ENCODE measurements at regions not wholly inside any gene's neighbourhood (a gene's known extent, or its start where the extent isn't known, plus 50 kb on each side); places are given as distances from the start of the nearest gene placed in this dataset.

DNA sequence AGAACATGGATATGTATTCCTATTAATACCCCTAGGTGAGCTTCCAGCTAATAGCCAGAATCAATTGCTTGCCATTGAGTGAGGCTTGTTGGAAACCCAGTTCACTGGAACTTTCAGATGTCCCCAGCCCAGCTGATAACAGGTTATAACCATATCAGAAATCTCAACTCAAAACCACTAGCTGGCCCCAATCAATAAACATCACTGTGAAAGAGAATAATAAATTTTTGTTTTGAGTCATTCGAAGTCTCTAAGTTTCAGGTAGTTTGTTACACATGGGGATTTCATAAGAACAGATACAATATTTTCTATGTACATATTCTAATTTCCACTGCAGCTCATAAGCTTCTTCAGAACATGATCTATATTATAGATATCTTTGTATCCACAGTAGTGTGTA lies 162.9 kb upstream of the SNX7 start:
- Histone ChIP-seq H3K4me3 (no peak overlapping the region), H3K27me3 (no peaks in the 10 kb centered on the region), H3K9me3 (ENCODE audit: low read depth) (no peaks in the 10 kb centered on the region), H3K27ac (no peak overlapping the region), H3K36me3 (no peaks in the 10 kb centered on the region), H3K4me1 (ENCODE audit: low read depth) (no peaks in the 10 kb centered on the region)
- TF ChIP-seq, protein P1, sequence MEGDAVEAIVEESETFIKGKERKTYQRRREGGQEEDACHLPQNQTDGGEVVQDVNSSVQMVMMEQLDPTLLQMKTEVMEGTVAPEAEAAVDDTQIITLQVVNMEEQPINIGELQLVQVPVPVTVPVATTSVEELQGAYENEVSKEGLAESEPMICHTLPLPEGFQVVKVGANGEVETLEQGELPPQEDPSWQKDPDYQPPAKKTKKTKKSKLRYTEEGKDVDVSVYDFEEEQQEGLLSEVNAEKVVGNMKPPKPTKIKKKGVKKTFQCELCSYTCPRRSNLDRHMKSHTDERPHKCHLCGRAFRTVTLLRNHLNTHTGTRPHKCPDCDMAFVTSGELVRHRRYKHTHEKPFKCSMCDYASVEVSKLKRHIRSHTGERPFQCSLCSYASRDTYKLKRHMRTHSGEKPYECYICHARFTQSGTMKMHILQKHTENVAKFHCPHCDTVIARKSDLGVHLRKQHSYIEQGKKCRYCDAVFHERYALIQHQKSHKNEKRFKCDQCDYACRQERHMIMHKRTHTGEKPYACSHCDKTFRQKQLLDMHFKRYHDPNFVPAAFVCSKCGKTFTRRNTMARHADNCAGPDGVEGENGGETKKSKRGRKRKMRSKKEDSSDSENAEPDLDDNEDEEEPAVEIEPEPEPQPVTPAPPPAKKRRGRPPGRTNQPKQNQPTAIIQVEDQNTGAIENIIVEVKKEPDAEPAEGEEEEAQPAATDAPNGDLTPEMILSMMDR (IDR thresholded peaks at IDR 0.05; ENCODE audit: low read depth, low read length): no peak
- no peak for DNase-seq (ENCODE audit: low read depth in 1 of 2, low spot score in 1 of 2)

DNA sequence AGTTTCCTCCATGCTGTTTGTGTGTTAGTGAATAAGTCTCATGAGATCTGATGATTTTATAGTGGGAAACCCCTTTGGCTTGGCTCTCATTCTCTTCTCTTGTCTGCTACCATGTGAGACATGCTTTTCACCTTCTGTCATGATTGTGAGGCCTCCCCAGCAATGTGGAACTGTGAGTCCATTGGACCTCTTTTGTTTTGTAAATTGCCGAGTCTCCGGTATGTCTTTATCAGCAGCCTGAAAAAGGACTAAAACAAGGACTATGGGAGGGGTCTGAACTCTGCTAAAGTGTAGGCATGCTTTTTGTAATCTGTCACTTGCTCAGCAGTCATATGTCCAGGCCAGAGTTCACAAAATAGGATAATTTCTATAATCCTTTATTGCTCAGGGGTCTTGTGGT lies 164.0 kb upstream of the SNX7 start:
- no peaks in the 10 kb centered on the region for H3K27me3 ChIP-seq

DNA sequence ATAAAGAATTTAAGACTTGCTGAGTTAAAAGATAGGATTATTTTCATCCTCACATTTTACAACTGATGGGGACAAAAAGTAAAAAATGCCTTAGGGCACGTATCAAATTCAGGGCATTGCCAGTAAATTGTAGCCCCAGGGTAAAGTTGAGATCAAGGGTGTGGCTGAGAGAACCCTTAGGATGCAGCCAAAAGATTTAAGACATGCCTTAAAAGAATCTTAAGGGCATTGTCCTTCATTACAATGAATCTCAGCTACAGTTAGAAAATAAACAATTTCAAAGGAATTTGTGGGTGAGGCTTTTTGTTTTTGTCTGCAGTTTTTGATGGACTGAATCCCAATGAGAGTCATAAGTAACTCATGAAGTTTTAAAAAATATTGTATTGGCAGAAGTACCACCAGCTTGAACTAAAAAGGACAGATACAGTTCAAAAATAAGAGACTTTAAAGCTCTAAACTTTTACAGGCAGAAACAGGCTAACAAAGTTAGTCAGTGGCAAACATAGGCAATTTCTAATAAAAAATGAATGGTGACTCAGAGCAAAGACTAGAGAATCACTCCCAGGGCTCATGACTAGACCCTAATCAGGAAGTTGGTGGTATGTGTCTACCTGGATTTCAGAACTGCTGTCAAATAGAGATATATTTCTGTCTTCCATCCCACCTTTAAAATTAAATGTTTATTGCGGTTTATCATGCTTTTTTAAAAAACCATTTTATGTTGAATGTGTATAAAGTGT lies 165.1 kb upstream of the SNX7 start:
- DNase-seq (ENCODE audit: low read depth in 1 of 2, low spot score in 1 of 2): no peak
- Histone ChIP-seq H3K27ac (no peak overlapping the region), H3K27me3 (no peaks in the 10 kb centered on the region), H3K4me1 (ENCODE audit: low read depth) (no peaks in the 10 kb centered on the region), H3K36me3 (no peaks in the 10 kb centered on the region), H3K9me3 (ENCODE audit: low read depth) (no peaks in the 10 kb centered on the region), H3K4me3 (no peak overlapping the region)
- TF ChIP-seq, protein P1 (IDR thresholded peaks at IDR 0.05; ENCODE audit: low read depth, low read length): no peak

More for the DNA sequence above, 164.0 kb upstream of the SNX7 start:
- TF ChIP-seq, protein P1 (IDR thresholded peaks at IDR 0.05; ENCODE audit: low read depth, low read length): no peak
- H3K9me3 ChIP-seq (ENCODE audit: low read depth): no peaks in the 10 kb centered on the region
- no peak for DNase-seq (ENCODE audit: low read depth in 1 of 2, low spot score in 1 of 2)
- H3K36me3 ChIP-seq: no peaks in the 10 kb centered on the region
- H3K4me1 ChIP-seq (ENCODE audit: low read depth): no peaks in the 10 kb centered on the region
- H3K4me3 ChIP-seq: no peak overlapping the region
- H3K27ac ChIP-seq: no peak overlapping the region

DNA sequence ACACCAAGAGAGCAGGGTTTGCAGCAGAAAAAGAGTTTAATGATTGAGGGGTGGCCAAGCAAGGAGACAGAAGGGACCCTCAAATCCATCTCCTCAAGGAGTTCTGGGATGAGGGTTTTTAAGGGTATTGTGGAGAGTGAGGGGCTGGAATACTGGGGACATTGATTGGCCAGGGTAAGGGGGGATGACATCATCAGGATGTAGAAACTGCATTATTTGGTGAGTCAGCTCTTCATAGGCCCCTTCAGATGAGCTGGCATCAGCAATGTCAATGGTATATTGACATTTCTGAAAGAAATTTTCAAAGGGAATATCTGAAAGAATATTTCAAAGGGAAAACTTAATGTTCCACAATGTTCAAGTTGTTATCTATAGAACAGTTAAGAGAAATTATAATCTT lies 168.1 kb upstream of the SNX7 start:
- Histone ChIP-seq H3K27me3 (no peaks in the 10 kb centered on the region), H3K27ac (no peak overlapping the region), H3K4me1 (ENCODE audit: low read depth) (no peaks in the 10 kb centered on the region), H3K9me3 (ENCODE audit: low read depth) (no peaks in the 10 kb centered on the region), H3K36me3 (no peaks in the 10 kb centered on the region), H3K4me3 (no peak overlapping the region)
- TF ChIP-seq, protein P1 (IDR thresholded peaks at IDR 0.05; ENCODE audit: low read depth, low read length): no peak
- no peak for DNase-seq (ENCODE audit: low read depth in 1 of 2, low spot score in 1 of 2)

DNA sequence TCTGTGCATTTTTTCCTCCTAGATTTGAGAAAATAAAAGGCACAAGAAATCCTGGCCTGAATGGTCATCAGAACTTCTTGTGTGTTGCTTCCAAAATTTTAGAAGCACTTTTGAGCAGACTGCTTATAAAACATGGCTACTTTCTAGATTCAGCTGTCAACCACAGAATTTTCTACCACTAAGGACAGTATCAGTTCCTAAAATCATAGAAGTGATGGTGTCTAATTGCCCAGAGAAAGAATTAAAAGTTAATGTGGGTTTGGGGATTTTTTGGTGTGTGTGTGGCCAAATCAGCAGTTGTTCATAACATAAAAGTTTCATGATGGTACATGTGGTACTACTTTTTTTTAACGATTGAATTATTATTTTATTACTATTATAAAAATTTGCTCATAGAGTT lies 171.4 kb upstream of the SNX7 start:
- Histone ChIP-seq H3K27ac (no peak overlapping the region), H3K9me3 (ENCODE audit: low read depth) (no peaks in the 10 kb centered on the region), H3K4me3 (no peak overlapping the region), H3K4me1 (ENCODE audit: low read depth) (no peaks in the 10 kb centered on the region), H3K36me3 (no peaks in the 10 kb centered on the region), H3K27me3 (no peaks in the 10 kb centered on the region)
- no peak for DNase-seq (ENCODE audit: low read depth in 1 of 2, low spot score in 1 of 2)
- TF ChIP-seq, protein P1 (IDR thresholded peaks at IDR 0.05; ENCODE audit: low read depth, low read length): no peak

Data from cardiac muscle cell (in vitro differentiated cells and primary cell).